Gastrocnemius medialis (tissue), 4 donors: ENCODE measurements at regions not wholly inside any gene's neighbourhood (a gene's known extent, or its start where the extent isn't known, plus 50 kb on each side); places are given as distances from the start of the nearest gene placed in this dataset.

ENCODE experiments used
- CTCF ChIP-seq, 5 experiments: fragments of 450-650 bp in 3 of 5; fragments of 200-600 bp in 2 of 5; sonication (generic) in 2 of 5; IDR thresholded peaks in 4 of 5; conservative IDR thresholded peaks in 1 of 5; 1 replicate in 4 of 5; 2 replicates in 1 of 5; pipeline ENCODE4 v1.5.1; 2016 to 2019; ENCODE audit warnings: antibody characterized with exemption in 5 of 5, mild to moderate bottlenecking in 3 of 5, moderate library complexity in 3 of 5
- POLR2A ChIP-seq, 2 donors: fragments of 450-650 bp; IDR thresholded peaks; one replicate each; pipeline ENCODE4 v1.6.1; 2017; ENCODE audit warnings: antibody characterized with exemption in 2 of 2, mild to moderate bottlenecking in 2 of 2, moderate library complexity in 2 of 2

GRCh38 chr9:87271696-87272477, 225.8 kb upstream of the DAPK1 start:
- no peak for TF ChIP-seq CTCF (IDR thresholded peaks at IDR 0.05 in 4 of 5, conservative IDR thresholded peaks at IDR 0.05 in 1 of 5)
- no peak for TF ChIP-seq POLR2A (IDR thresholded peaks at IDR 0.05)
